NCI-H345 (cell line): ENCODE measurements at regions not wholly inside any gene's neighbourhood (a gene's known extent, or its start where the extent isn't known, plus 50 kb on each side); places are given as distances from the start of the nearest gene placed in this dataset.
A peak's percentile ranks its signal among the peaks of the same experiment; 100 is the strongest.
"Not testable (repeated sequence)": the region's sequence is repeated elsewhere in the genome, so short reads cannot be mapped to it uniquely, and the experiment has no call there.

Experiments
- DNase-seq: peaks from one replicate; lab custom pipeline; 2025; lab: John Stamatoyannopoulos, UW

DNA sequence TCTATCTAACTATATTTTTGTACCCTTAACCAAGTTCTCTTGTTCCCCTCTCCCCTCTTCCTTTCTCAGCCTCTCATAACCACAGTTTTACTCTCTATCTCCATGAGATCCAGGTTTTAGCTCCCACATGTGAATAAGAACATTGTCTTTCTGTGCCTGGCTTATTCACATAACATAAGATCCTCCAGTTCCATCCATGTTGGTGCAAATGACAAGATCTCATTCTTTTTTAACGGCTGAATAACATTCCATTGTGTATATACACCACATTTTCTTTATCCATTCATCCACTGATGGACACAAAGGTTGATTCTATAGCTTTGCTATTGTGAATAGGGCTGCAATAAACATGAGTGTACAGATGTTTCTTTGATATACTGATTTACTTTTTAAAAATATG lies 83.9 kb upstream of the TMEM178A start:
- DNase-seq = no peak

DNA sequence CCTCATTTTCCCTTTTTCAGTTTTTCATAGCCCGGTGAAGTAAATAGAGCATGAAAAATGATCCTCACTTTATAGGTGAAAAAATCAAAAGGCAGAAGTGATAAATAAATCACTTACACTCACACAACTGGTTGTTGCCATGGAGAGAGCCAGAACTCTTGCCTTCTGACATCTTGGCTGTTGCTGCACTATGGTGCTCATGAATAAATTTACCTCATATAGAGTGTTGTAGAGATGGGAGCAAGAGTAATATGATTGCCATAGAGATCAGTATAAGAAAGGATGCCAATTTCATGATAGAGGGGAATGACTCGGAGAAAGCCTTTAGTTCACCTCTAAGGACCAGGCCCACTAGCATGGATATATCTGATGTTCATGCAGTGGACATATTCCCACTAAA lies 82.5 kb upstream of the TMEM178A start:
- DNase-seq = no peak

DNA sequence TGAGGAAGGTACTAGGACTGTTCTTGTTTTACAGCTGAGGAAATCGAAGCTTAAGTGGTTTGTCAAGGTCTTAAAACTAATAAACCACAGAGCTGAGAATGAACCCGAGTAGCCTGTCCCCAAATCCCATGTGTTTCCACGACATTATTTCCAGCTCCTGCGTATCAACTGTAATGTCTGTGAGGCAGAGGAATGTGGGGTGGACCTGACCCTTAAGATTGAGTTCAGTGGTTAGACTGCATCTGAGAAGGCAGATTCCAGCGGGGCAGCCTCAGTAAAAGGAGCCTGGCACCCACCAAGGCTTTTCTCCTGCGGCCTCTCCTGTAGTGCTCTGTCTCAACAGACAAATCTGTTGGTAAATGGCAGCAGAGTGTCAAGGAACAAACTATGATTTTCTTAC lies 81.9 kb upstream of the TMEM178A start:
- DNase-seq = no peak

DNA sequence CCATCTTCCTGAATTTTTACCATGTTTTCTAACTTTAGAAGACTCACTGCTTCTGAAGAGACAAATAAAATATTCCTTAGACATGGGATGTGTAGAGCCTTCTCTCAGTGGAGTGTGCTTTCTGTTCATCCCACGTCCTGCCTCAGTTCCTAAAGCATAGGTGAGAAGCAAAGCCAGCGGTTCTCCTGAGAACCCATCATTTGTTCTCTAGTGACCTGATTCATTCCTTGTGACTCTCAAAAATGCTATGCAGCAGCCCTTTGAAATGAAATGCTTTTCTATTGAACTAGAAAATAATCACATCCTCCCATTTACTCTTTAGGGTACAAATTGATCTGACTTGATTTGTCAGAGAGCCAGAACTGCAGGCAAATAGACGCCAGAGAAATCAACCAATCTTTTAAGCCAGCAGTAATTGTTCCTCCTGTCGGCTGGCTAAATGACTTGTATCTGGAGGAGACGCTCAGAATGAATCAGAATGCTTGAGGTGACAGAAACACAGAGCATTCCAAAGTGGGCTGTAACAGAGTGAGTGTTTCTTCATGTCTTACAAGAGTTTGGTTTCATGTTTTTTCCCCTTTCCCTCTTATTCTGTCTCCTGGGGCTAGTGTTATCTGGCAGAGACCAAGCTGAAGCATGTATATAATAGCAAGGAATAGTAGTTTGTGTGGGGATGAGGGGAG lies 81.3 kb upstream of the TMEM178A start:
- DNase-seq = no peak

DNA sequence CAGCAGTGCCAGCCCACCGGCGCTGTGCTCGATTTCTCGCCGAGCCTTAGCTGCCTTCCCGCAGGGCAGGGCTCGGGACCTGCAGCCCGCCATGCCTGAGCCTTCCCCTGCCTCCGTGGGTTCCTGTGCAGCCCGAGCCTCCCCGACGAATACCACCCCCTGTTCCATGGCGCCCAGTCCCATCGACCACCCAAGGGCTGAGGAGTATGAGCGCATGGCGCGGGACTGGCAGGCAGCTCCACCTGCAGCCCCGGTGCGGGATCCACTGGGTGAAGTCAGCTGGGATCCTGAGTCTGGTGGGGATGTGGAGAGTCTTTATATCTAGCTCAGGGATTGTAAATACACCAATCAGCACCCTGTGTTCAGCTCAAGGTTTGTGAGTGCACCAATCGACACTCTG lies 80.2 kb upstream of the TMEM178A start:
- DNase-seq = not testable (repeated sequence)

DNA sequence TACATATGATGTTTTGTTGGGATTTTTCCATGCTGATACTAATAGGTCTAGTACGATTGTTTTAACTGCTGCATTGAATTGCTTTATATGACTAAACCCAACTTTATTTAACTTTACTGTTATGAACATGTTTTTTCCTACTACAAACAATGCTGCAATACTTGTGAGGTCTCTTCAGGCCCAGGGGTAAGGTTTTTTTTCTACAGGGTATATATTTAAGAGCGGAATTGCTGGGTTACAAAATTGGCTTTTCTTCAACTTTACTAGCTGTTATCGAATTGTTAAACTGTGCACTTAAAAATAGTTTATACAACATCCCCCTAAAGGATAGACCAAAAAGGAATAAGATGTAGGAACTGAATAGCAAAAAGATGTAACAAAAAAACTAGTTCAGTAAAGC lies 78.5 kb upstream of the TMEM178A start:
- no peak for DNase-seq

DNA sequence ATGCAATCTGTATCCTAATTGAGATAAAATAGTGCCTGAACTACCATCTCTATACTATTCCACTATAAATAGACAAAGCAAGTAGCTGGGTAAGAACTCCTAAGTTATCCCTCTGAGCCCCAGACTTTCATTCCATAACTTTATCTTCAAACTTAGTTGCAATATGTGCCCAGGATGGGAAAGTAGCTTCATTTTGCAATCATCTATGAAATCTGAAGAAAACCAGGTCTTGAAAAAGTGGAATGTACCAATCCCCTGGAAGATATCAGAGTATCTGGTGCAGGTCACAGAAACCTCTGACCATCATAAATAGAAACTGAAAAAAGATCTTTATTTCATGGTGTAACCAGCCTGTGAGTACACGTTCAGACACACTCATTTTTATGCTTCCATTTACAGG lies 78.1 kb upstream of the TMEM178A start:
- DNase-seq = no peak

DNA sequence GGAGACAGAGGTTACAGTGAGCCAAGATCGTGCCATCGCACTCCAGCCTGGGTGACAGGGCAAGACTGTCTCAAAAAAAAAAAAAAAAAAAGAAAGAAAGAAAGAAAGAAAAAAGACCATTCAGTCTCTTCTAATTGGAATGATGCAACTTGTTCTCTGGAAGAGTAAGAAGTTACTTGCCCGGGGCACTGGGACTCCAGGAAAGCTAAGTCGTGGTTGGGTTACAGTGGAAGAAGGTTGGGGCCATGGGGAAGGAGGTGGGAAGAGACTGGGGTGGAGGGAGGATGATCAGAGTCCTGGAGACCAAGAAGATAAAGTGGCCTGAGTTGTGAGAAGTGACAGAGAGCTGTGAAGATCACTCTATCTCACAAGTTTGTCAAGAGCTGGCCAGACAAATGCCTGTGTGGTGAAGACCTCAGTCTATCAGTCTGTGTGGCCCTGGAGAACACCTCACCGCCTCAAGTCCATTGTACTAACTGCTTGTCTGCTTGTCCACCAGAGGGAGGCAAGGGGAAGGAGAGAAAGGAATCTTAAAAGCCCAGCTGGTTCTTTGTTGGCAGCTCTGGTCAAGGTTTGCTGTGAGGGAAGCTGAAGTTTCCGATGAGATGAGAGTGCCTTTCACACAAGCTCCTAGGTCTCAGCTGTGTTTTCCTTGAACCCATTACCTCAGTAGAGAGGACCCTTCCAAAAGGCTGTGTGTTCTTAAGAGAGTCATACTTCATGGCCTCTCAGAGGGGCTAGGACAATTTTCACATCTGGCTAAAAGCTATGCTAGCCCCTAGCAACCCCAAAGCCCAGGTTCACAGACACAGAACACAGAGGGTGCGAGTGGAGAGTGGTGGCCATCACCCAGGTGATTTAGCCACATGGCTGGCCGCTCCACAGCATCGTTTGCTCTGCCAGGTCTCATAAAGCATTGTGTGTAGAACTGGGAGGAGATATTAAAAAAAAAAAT lies 72.0 kb upstream of the TMEM178A start:
- peak; percentile 31 for DNase-seq

DNA sequence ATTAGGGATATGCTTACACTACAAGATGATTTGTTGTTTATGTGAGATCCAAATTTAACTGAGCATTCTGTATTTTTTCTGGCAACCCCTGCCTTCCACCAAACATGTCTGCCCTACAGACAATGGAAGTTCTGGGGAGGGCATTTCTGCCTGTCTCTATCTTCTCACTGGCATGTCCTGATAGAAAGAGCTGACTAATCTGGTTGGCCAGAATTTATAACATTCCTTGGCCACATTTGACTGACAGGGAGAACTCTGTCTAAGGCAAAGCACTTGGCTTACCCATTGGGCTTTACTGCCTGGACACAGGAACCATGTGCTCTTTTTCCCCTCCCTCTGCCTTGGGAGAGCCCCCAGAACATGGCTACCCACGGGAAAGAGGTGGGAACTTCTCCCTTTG lies 70.6 kb upstream of the TMEM178A start:
- DNase-seq = no peak

DNA sequence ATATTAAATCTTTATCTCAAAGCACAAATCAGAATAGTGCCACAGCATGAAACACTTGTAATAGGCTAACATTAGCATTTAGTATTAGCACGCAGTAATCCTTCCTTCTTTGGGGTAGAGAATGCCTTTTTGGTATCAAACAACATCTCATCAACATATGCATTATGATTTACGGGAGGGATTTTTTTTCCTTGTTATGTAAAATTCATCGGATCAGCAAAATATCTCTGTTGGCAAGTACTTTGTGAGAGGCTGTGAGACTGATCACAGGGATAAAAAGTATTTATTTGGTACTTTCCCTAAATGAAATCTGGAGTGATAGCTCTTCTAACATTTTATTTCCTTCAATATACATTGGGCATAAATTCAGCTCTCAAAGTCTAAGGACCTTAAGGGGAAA lies 68.4 kb upstream of the TMEM178A start:
- no peak for DNase-seq

DNA sequence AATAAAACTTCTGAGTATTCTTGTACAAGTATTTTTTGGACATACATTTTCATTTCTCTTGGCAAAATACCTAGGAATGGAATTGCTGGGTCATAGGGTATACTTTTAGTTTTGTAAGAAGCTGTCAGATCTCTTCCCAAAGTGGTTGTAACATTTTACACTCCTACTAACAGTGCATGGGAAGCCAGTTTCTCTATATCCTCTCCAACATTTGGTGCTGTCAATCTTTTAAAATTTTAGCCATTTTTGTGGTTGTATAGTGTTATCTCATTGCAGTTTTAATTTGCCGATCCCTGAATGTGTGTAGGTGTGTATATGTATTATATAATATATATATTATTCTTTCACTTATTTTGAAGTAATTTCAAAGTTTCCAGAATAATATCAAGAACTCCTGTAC lies 63.1 kb upstream of the TMEM178A start:
- DNase-seq = no peak

DNA sequence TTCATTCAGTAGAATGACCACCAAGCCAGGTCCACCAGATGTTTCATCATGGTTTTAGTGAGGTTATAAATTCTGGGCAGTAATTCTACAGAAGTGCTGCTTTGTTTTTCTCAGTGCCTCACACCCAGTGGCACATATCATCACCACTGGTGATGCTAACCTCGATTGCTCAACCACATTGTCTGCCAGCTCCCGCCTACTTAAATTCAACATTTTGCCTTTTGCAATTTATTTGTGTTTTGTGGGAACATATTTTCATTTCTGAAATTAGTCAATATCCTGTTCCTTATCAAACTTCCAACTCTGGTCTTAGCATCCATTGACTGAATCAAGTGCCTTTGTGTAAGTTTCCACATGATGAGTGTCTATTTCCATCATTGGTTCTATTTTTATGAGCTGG lies 62.3 kb upstream of the TMEM178A start:
- DNase-seq = no peak

DNA sequence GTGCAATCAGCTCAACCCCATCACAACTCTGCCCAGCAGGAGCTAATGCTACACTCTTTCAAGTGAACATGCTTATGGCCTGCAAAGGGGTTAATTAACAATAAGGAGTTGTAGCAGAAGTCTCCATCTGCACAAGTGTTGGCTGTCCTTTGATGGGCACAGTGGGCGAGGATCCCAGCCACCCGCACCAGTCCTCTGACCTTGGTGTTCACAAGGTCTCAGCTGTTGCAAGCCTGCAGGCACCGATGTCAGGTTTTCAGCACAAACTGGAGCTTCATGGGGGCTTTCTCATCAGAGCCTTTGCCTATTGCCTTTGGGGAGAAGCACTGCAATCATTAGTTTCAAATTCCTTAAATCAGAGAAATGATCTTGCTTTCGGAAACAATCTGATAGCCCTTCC lies 60.9 kb upstream of the TMEM178A start:
- DNase-seq = no peak

DNA sequence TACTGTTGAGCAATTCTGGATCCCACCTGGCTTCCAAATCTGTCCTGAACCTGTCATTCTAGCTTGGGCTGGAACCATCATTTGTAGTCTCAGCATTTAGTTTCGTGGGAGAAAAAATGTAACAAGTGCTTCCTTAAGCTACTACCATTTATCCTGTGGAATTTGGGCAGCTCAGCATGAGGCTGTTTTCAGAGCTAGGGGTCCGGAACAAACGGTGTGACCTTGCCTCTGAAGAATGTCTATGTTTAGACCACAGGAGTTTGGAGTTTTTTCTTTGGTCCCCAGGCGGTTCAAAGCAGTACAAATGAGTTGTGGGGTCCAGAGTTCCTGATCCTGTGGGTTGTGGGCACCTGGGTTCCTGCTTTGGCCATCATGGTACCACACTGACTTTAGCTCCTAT lies 59.1 kb upstream of the TMEM178A start:
- no peak for DNase-seq

DNA sequence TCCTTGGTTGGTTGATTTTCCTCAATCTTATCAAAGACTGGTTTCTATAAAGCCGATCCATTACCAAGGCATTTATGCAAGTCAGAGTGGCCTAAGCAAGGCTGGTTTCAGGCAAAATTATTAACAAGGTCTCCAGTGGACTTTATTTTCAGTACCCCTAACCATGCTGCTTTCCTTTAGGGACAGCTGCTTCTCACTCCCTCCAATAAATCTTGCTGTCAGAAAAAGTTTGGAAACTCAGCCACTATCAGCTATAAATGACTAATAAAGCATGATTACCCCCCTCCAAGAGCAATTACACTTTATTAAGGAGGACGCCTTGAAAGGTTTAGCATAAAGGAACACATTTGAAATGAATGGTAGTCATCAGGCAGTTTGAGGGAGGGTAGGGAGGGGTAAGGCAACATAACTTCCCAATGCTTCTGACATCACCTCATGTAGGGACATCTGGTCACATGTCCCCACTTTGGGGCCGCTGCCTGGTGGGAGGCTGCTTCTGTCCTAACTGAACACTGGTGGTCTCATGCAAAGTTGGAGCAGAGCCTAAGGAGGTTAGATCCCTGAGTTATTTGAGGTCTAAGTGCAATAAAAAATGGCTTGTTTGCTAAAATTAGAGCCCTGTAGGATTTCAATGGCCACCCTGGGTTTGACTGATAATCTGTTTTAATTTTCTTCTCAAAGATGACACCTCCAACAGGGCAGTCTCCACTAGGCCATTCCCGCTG lies 58.0 kb upstream of the TMEM178A start:
- DNase-seq = no peak

DNA sequence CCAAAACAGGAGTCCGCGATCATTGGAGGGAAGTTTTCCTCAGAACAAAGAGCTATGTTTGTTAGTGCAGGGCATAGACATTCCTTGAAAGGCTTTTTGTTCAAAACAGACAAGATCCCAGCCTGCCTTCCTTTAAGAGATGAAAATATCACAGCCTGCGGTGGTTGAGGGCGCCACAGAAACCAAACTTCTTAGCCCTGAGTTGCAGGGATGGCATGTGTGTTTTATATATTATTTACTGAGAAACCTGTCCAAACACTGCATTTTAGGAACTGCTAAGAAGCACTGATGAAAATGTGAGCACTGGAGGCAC lies 57.5 kb upstream of the TMEM178A start:
- DNase-seq = no peak

DNA sequence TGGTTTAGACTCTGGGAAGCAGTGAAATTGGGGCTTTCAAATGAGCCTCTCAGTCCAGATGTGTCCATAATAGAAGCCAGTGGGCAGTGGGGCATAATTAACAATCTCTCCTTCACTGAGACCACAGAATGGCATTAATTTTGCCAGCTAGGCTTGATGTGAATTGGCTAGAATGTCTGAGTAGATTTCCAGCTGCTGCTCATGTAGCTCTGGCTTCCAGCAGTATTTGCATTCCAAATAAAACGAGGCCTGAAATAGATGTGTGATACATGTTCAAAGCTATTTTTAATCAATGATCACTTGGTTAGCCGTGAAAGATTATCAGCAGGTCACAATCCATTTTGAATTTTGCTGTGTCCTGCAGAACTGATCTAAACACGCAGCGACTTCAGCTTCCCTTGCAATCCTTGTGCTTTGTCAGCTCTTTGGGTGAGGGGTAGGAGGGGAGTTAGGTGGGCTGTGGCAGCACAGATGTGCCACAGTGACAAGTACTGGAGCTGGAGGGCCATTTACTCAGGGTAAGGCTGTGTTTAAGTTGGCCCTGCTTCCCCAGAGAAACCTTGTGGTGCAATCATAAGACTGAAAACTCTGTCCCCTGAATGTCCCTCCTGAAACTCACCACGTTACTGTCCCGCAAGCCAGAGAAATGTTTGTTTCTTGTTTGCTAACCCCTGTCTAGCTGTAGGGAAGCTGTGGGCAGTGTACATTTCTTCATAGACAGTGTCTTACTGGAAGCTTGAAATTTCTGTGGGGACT lies 56.9 kb upstream of the TMEM178A start:
- DNase-seq = no peak

DNA sequence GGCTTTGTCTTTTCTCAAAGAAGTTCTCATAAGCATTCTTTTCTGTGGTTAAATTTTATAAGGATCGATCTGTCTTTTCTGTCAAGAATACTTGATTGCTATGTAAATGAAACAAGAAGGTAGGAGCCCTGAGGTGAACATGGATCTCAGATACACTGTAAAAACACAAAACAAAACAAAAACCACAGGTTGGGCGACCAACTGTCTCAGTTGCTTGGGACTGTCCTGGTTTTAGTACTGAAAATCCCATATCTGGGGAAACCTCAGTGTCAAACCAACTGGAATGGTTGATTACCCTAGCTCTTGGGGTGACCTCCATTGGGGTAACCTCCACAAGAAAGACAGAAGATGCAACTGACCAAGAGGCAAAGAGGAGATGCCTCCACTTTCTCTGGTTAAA lies 55.8 kb upstream of the TMEM178A start:
- DNase-seq = no peak

DNA sequence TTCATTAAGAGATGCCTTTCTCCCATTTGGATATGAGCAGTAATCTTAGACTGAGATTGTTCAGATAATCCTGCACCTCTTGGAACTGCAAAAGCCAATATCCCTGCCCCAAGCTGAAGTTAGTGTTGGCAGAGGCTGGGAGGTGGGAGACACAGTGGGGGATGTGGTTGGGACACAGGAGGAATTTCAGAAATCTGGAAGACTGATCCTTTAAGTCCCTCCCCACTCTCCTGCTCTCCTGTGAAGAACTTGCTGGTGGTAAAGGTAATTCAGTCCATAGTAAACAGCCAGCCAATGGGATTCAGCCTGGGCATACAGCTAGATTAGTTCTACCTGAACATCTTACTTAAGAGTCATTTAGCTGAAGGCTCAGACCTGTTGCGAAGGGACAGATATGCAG lies 50.0 kb upstream of the TMEM178A start:
- DNase-seq = no peak
